Suprapubic skin (tissue), 3 donors: ENCODE measurements at regions not wholly inside any gene's neighbourhood (a gene's known extent, or its start where the extent isn't known, plus 50 kb on each side); places are given as distances from the start of the nearest gene placed in this dataset.
"Not testable (repeated sequence)": the region's sequence is repeated elsewhere in the genome, so short reads cannot be mapped to it uniquely, and the experiment has no call there.

Experiments
- POLR2A ChIP-seq, 2 donors: fragments of 450-650 bp; IDR thresholded peaks; one replicate each; pipeline ENCODE4 v1.6.1; 2017; ENCODE audit warnings: antibody characterized with exemption in 2 of 2, mild to moderate bottlenecking in 2 of 2, moderate library complexity in 2 of 2
- TF ChIP-seq, protein P1 (sequence below), 2 donors: fragments of 200-600 bp in 1 of 2; fragments of 450-650 bp in 1 of 2; sonication (generic) in 1 of 2; IDR thresholded peaks; one replicate each; pipeline ENCODE4 v1.5.1; 2016 to 2019; ENCODE audit warnings: antibody characterized with exemption in 2 of 2, mild to moderate bottlenecking in 1 of 2, moderate library complexity in 1 of 2

DNA sequence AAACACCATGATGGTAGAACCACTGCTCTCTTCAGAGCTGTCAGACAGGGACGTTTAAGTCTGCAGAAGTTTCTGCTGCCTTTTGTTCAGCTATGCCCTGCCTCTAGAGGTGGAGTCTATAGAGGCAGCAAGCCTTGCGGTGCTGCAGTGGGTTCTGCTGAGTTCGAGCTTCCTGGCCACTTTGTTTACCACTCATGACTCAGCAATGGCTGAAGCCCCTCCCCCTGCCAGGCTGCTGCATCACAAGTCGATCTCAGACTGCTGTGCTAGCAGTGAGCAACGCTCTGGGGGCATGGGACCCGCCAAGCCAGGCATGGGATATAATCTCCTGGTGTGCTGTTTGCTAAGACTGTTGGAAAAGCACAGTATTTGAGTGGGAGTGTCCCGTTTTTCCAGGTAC, 229.5 kb upstream of the WDFY3 start:
- TF ChIP-seq POLR2A (IDR thresholded peaks at IDR 0.05): not testable (repeated sequence)
- TF ChIP-seq, protein P1, sequence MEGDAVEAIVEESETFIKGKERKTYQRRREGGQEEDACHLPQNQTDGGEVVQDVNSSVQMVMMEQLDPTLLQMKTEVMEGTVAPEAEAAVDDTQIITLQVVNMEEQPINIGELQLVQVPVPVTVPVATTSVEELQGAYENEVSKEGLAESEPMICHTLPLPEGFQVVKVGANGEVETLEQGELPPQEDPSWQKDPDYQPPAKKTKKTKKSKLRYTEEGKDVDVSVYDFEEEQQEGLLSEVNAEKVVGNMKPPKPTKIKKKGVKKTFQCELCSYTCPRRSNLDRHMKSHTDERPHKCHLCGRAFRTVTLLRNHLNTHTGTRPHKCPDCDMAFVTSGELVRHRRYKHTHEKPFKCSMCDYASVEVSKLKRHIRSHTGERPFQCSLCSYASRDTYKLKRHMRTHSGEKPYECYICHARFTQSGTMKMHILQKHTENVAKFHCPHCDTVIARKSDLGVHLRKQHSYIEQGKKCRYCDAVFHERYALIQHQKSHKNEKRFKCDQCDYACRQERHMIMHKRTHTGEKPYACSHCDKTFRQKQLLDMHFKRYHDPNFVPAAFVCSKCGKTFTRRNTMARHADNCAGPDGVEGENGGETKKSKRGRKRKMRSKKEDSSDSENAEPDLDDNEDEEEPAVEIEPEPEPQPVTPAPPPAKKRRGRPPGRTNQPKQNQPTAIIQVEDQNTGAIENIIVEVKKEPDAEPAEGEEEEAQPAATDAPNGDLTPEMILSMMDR (IDR thresholded peaks at IDR 0.05): not testable (repeated sequence)
